BE2C (cell line): ENCODE measurements at regions not wholly inside any gene's neighbourhood (a gene's known extent, or its start where the extent isn't known, plus 50 kb on each side); places are given as distances from the start of the nearest gene placed in this dataset.

Experiments
- DNase-seq: peaks from one replicate; pipeline ENCODE4 v3.0.0-alpha.2; 2020
- H3K27me3 ChIP-seq: fragments of 250-450 bp; sonication (Bioruptor Pico); 2 replicates; pipeline ENCODE4 v1.5.1; 2020; ENCODE audit warnings: mild to moderate bottlenecking
- H3K36me3 ChIP-seq: fragments of 250-450 bp; sonication (Bioruptor Pico); 2 replicates; pipeline ENCODE4 v1.5.1; 2020; ENCODE audit warnings: mild to moderate bottlenecking
- H3K4me1 ChIP-seq: fragments of 250-450 bp; sonication (Bioruptor Pico); 2 replicates; pipeline ENCODE4 v1.5.1; 2020
- H3K4me3 ChIP-seq: 2 replicates; pipeline ENCODE4 v1.5.1; 2011; ENCODE audit warnings: low read depth, low read length
- H3K9me3 ChIP-seq: fragments of 250-450 bp; sonication (Bioruptor Pico); 2 replicates; pipeline ENCODE4 v1.5.1; 2020
- CTCF ChIP-seq: IDR thresholded peaks from 2 replicates; pipeline ENCODE4 v1.5.1; 2012; ENCODE audit warnings: mild to moderate bottlenecking, low read depth, low read length

- no peaks in the 10 kb centered on the region for H3K36me3 ChIP-seq
- H3K9me3 ChIP-seq: no peaks in the 10 kb centered on the region
- TF ChIP-seq CTCF: no peak
Measured at GRCh38 chr6:40755749-40756452, 168.7 kb upstream of the LRFN2 start.

GRCh38 chr6:40755046-40755681 is 168.0 kb upstream of the LRFN2 start:
- no peak for DNase-seq
- H3K4me3 ChIP-seq: no peak overlapping the region
- H3K4me1 ChIP-seq: peaks cover 9% of the 10 kb centered on the region; the same call in 1 of the 2 replicates
- no peak for TF ChIP-seq CTCF
- H3K36me3 ChIP-seq: no peaks in the 10 kb centered on the region
- H3K9me3 ChIP-seq: no peaks in the 10 kb centered on the region
- no peaks in the 10 kb centered on the region for H3K27me3 ChIP-seq

More at GRCh38 chr6:40755749-40756452, 168.7 kb upstream of the LRFN2 start:
- H3K4me1 ChIP-seq: peaks cover 9% of the 10 kb centered on the region; the same call in 1 of the 2 replicates
- no peak for DNase-seq
- no peak overlapping the region for H3K4me3 ChIP-seq
- H3K27me3 ChIP-seq: no peaks in the 10 kb centered on the region

- Histone ChIP-seq H3K4me1 (peaks cover 9% of the 10 kb centered on the region; the same call in 1 of the 2 replicates), H3K36me3 (no peaks in the 10 kb centered on the region), H3K4me3 (no peak overlapping the region), H3K9me3 (no peaks in the 10 kb centered on the region), H3K27me3 (no peaks in the 10 kb centered on the region)
- TF ChIP-seq CTCF: no peak
- DNase-seq: peak; percentile 42
Measured at GRCh38 chr6:40754461-40755045, 167.4 kb upstream of the LRFN2 start.

GRCh38 chr6:40753675-40754448 is 166.7 kb upstream of the LRFN2 start:
- H3K36me3 ChIP-seq: no peaks in the 10 kb centered on the region
- TF ChIP-seq CTCF: no peak
- H3K9me3 ChIP-seq: no peaks in the 10 kb centered on the region
- no peak for DNase-seq
- no peaks in the 10 kb centered on the region for H3K27me3 ChIP-seq
- H3K4me1 ChIP-seq: peaks cover 9% of the 10 kb centered on the region; the same call in 1 of the 2 replicates
- no peak overlapping the region for H3K4me3 ChIP-seq

- peaks cover 9% of the 10 kb centered on the region; the same call in 1 of the 2 replicates for H3K4me1 ChIP-seq
- no peak for TF ChIP-seq CTCF
Measured at GRCh38 chr6:40753048-40753447, 165.9 kb upstream of the LRFN2 start.

More at GRCh38 chr6:40753048-40753447, 165.9 kb upstream of the LRFN2 start:
- H3K9me3 ChIP-seq: no peaks in the 10 kb centered on the region
- no peaks in the 10 kb centered on the region for H3K36me3 ChIP-seq
- no peak for DNase-seq
- no peak overlapping the region for H3K4me3 ChIP-seq
- no peaks in the 10 kb centered on the region for H3K27me3 ChIP-seq
